ENCODE measurements at regions not wholly inside any gene's neighbourhood (a gene's known extent, or its start where the extent isn't known, plus 50 kb on each side); places are given as distances from the start of the nearest gene placed in this dataset.

GRCh38 chr6:169921217-169921616 is 169.8 kb downstream of the ERMARD start:
- no peaks in the 10 kb centered on the region for H3K27me3 ChIP-seq (ENCODE audit: insufficient read depth)
- H3K27ac ChIP-seq (ENCODE audit: low read depth in 2 of 2, low read length in 1 of 2): no peak overlapping the region
- CTCF ChIA-PET: no interaction called here
- DNase-seq: no peak
- H3K36me3 ChIP-seq (replicated peaks in 1 of 2; ENCODE audit: control insufficient read depth in 1 of 2, insufficient read depth in 2 of 2, low read length in 1 of 2): no peaks in the 10 kb centered on the region
- WGBS (ENCODE audit: low lambda C conversion rate): 77% methylated on average over 19 of the region's 20 CpGs
- H2AFZ ChIP-seq (ENCODE audit: low read depth): no peak overlapping the region
- no peaks in the 10 kb centered on the region for H3K9me2 ChIP-seq
- H3K4me3 ChIP-seq (ENCODE audit: low read depth in 2 of 2, low read length in 1 of 2): no peak overlapping the region
- no peaks in the 10 kb centered on the region for H3K9me3 ChIP-seq
- H3K4me2 ChIP-seq: no peak overlapping the region
- no peaks in the 10 kb centered on the region for H4K20me1 ChIP-seq (ENCODE audit: insufficient read depth)
- POLR2A ChIA-PET: no interaction called here
- H3K79me2 ChIP-seq (ENCODE audit: insufficient read depth): no peaks in the 10 kb centered on the region
- no peaks in the 10 kb centered on the region for H3F3A ChIP-seq (replicated peaks; ENCODE audit: insufficient read depth)
- H3K4me1 ChIP-seq (ENCODE audit: control insufficient read depth in 1 of 2, insufficient read depth in 2 of 2, low read depth in 1 of 2, low read length in 1 of 2): peaks cover 0 to 17% of the 10 kb centered on the region in 2 experiments; a peak in 1 of 4 replicates
- TF ChIP-seq RFX5 (IDR thresholded peaks at IDR 0.05; ENCODE audit: low read length) (no peak), RXRA (IDR thresholded peaks at IDR 0.05; ENCODE audit: borderline replicate concordance, low read depth) (no peak), FOXM1 (IDR thresholded peaks at IDR 0.05; ENCODE audit: low read depth) (no peak)
- H3K9ac ChIP-seq: no peak overlapping the region

- 29% methylated on average over 7 of the region's 11 CpGs for WGBS (ENCODE audit: low lambda C conversion rate)
- Histone ChIP-seq H3K27ac (ENCODE audit: low read depth in 2 of 2, low read length in 1 of 2) (no peak overlapping the region), H3K79me2 (ENCODE audit: insufficient read depth) (no peaks in the 10 kb centered on the region), H3K27me3 (ENCODE audit: insufficient read depth) (no peaks in the 10 kb centered on the region), H3K9ac (no peak overlapping the region), H3K9me3 (no peaks in the 10 kb centered on the region), H3F3A (replicated peaks; ENCODE audit: insufficient read depth) (no peaks in the 10 kb centered on the region), H3K4me3 (ENCODE audit: low read depth in 2 of 2, low read length in 1 of 2) (no peak overlapping the region), H2AFZ (ENCODE audit: low read depth) (no peak overlapping the region), H3K4me1 (ENCODE audit: control insufficient read depth in 1 of 2, insufficient read depth in 2 of 2, low read depth in 1 of 2, low read length in 1 of 2) (peaks cover 0 to 20% of the 10 kb centered on the region in 2 experiments; a peak in 1 of 4 replicates), H3K36me3 (replicated peaks in 1 of 2; ENCODE audit: control insufficient read depth in 1 of 2, insufficient read depth in 2 of 2, low read length in 1 of 2) (no peaks in the 10 kb centered on the region), H4K20me1 (ENCODE audit: insufficient read depth) (no peaks in the 10 kb centered on the region), H3K9me2 (no peaks in the 10 kb centered on the region), H3K4me2 (no peak overlapping the region)
- no peak for DNase-seq
- CTCF ChIA-PET: no interaction called here
- POLR2A ChIA-PET: no interaction called here
- no peak for TF ChIP-seq TEAD4 (IDR thresholded peaks at IDR 0.05; ENCODE audit: borderline replicate concordance, insufficient read depth)
- no peak for TF ChIP-seq NRF1 (IDR thresholded peaks at IDR 0.05; ENCODE audit: low read depth, low read length)
Observed at GRCh38 chr6:169920359-169921020, 169.1 kb downstream of the ERMARD start.

- ChIA-PET POLR2A (no interaction called here), CTCF (interaction anchor here (1.7 kb wide), 1 partner anchor 87 kb away, joined by 4 read pairs; no protein-coding TSS in a partner anchor)
- no peak overlapping the region for H2AFZ ChIP-seq (ENCODE audit: low read depth)
- no peak overlapping the region for H3K4me2 ChIP-seq
- H3K9me3 ChIP-seq: no peaks in the 10 kb centered on the region
- H3F3A ChIP-seq (replicated peaks; ENCODE audit: insufficient read depth): no peaks in the 10 kb centered on the region
- H3K4me1 ChIP-seq (ENCODE audit: control insufficient read depth in 1 of 2, insufficient read depth in 2 of 2, low read depth in 1 of 2, low read length in 1 of 2): peaks cover 0 to 23% of the 10 kb centered on the region in 2 experiments; a peak in 1 of 4 replicates
- no peak for DNase-seq
- H3K9me2 ChIP-seq: no peaks in the 10 kb centered on the region
- H4K20me1 ChIP-seq (ENCODE audit: insufficient read depth): no peaks in the 10 kb centered on the region
- no peak overlapping the region for H3K9ac ChIP-seq
- no peaks in the 10 kb centered on the region for H3K36me3 ChIP-seq (replicated peaks in 1 of 2; ENCODE audit: control insufficient read depth in 1 of 2, insufficient read depth in 2 of 2, low read length in 1 of 2)
- H3K27ac ChIP-seq (ENCODE audit: low read depth in 2 of 2, low read length in 1 of 2): no peak overlapping the region
- H3K4me3 ChIP-seq (ENCODE audit: low read depth in 2 of 2, low read length in 1 of 2): no peak overlapping the region
- H3K27me3 ChIP-seq (ENCODE audit: insufficient read depth): no peaks in the 10 kb centered on the region
- 79% methylated on average over 23 of the region's 26 CpGs for WGBS (ENCODE audit: low lambda C conversion rate)
- no peaks in the 10 kb centered on the region for H3K79me2 ChIP-seq (ENCODE audit: insufficient read depth)
- TF ChIP-seq MAX (IDR thresholded peaks at IDR 0.05; ENCODE audit: low read depth) (no peak), FOXM1 (IDR thresholded peaks at IDR 0.05; ENCODE audit: low read depth) (no peak), CTCF (IDR thresholded peaks at IDR 0.05) (no peak), POLR2AphosphoS5 (IDR thresholded peaks at IDR 0.05; ENCODE audit: low read depth, low read length) (no peak), TCF12 (IDR thresholded peaks at IDR 0.05) (no peak), TEAD4 (IDR thresholded peaks at IDR 0.05; ENCODE audit: borderline replicate concordance, insufficient read depth) (no peak), NFIC (IDR thresholded peaks at IDR 0.05; ENCODE audit: borderline replicate concordance) (no peak), RCOR1 (IDR thresholded peaks at IDR 0.05; ENCODE audit: low read length) (no peak), MXI1 (IDR thresholded peaks at IDR 0.05; ENCODE audit: low read depth, low read length) (no peak), ELF1 (IDR thresholded peaks at IDR 0.05) (no peak), RFX5 (IDR thresholded peaks at IDR 0.05; ENCODE audit: low read length) (no peak), MEF2A (IDR thresholded peaks at IDR 0.05; ENCODE audit: borderline replicate concordance, low read depth) (no peak), IRF3 (IDR thresholded peaks at IDR 0.05; ENCODE audit: low read depth, low read length) (no peak), ZBTB33 (IDR thresholded peaks at IDR 0.05; ENCODE audit: borderline replicate concordance, low read depth) (no peak), TAF1 (IDR thresholded peaks at IDR 0.05; ENCODE audit: borderline replicate concordance, low read depth, low read length) (no peak)
Observed at GRCh38 chr6:169918954-169919549, 167.6 kb downstream of the ERMARD start.

Measured in SK-N-SH (cell line).